NCI-H1105 treated with DMSO at 0.1 percent for 48 hours (cell line): ENCODE measurements at regions not wholly inside any gene's neighbourhood (a gene's known extent, or its start where the extent isn't known, plus 50 kb on each side); places are given as distances from the start of the nearest gene placed in this dataset.
"Not testable (repeated sequence)": the region's sequence is repeated elsewhere in the genome, so short reads cannot be mapped to it uniquely, and the experiment has no call there.

ENCODE experiments used
- DNase-seq: peaks from one replicate; lab custom pipeline; 2025; lab: John Stamatoyannopoulos, UW

DNA sequence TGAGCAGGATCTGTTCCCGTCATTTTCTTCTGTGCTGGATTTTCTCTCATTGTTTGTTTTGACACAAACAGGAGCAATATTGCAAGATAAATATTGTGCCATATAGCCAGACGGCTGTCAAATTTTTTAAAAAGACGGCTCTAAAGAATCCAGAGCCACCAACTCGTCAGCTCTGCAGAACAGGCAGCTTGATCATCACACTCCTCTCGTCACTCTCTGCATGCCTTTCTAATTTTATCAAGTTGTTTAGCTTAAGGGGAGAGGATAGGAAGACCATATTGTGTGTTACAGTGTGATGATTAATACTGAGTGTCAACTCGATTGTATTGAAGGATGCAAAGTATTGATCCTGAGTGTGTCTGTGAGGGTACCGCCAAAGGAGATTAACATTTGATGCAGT is 562.8 kb downstream of the GALC start:
- DNase-seq = no peak

GRCh38 chr14:87419925-87420324 is 573.1 kb downstream of the GALC start:
- no peak for DNase-seq

DNA sequence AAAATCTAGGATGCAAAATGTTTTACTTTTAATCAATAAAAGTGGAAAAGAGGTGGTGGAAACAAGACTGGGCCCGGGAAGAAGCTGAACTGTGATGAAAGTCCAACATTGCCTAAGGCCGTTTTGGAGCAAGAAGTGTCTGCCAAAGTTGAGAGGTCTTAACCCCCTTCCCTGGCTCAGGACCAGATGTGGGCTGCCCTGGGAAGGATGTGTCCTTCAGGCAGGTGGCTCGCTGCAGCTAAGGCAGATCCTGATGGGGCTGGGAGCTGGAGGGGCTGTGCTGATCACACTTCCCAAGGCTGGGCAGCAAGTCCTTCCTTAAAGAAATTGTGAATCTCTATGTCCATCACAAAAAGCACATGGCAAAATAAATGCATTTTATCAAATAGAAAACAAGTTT is 581.6 kb downstream of the GALC start:
- DNase-seq = no peak

DNA sequence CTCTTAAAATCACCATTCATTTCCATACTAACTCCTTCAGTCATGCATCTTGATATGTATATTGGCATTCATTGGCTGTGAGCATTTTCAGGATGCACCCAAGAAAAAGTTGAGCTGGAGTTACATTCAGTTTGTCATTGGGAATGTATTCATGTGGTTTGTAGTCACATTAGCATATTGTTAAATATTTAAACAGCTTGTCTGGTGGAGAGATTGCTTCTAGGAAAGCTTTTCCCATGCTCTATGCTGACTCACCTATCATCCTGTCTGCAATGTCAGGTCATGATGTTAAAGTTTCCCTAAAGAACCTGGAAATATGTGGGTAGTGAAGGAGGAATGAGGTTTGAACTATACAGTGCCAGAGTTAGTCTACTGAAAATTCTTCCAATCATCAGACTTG is 583.6 kb downstream of the GALC start:
- DNase-seq = no peak

GRCh38 chr14:87407344-87407743 is 585.6 kb downstream of the GALC start:
- no peak for DNase-seq

- DNase-seq = no peak
These were observed 587.4 kb downstream of the GALC start for GRCh38 chr14:87405563-87405962.

DNA sequence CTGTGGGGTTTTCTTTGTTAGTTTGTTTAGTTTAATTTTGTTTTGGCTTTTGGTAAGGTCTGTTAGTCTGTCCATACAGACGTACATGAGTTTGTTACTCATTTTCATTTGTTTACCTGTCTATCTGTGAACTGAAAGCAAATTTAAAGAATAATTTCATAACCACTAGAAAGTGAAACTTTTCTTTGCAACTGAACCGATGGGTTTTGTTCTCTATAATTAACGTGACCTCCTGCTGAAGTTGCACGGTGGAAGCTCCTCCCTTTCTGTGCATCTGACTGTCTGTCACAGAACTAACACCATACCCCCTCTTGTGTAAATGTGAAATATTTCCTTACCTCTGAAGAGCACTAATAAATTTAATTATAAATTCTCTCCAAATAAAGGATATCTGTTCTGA is 595.5 kb downstream of the GALC start:
- DNase-seq = no peak

DNA sequence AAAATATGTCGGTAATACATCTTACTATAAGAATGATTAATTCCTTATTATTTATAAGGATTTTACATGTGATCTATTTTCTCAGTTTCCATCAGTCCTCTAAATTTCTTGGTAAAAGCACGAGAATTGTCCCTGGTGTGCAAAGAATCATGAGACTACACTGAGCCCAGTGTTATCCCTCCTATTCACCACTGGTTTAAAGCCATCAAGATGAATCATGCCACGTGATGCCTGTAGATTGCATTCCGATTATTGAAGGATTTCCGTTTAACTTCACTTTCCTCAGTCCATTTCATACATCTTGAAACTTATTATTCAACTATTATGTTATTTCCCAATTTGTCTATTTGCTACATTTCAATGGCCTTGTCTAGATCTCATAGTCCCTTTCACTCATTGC is 601.9 kb downstream of the GALC start:
- DNase-seq = no peak

DNA sequence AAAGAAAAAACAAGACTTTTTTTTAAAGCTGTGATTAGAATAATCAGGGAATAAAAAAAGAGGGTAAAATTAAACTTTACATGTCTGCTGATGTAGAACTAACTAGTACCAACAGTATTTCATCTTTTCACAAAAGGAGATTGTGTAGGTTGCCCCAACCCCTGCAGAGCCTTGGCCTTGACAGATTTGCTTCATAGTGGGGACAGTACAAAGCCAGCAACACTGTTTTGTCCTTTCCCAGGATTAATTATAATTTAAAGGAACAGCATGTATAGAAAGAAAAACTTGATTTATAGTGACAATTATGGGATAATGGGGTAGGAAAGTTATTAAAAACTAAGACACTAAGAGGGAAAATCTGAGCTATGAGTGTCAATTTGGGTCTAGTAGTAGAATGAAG is 604.0 kb downstream of the GALC start:
- DNase-seq = no peak

- no peak for DNase-seq
These were observed 605.2 kb downstream of the GALC start for GRCh38 chr14:87387806-87388205.

- no peak for DNase-seq
These were observed 606.5 kb downstream of the GALC start for GRCh38 chr14:87386524-87386923.

- DNase-seq = no peak
These were observed 612.9 kb downstream of the GALC start for GRCh38 chr14:87380054-87380453.

DNA sequence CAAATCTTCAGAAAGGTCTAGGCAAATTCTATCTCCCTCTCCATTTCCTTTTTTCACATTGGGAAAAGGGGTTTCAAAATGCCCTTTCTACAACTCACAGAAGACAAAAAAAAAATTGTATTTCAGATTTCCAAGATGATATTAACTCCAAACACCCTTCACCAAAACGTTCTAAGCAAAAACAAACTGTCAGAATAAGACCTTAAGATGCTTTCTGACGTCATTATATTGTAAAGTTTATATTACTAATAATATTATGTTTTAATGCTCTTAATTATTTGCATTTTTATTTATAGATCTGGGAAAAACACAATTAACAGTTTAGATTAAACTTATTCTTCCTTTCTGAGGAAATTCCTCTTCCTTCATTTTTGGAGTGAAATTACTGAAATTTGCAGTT is 624.2 kb downstream of the GALC start:
- DNase-seq = no peak

- DNase-seq = not testable (repeated sequence)
These were observed 632.7 kb downstream of the GALC start for GRCh38 chr14:87360246-87360645.

GRCh38 chr14:87351007-87351406 is 642.0 kb downstream of the GALC start:
- no peak for DNase-seq

DNA sequence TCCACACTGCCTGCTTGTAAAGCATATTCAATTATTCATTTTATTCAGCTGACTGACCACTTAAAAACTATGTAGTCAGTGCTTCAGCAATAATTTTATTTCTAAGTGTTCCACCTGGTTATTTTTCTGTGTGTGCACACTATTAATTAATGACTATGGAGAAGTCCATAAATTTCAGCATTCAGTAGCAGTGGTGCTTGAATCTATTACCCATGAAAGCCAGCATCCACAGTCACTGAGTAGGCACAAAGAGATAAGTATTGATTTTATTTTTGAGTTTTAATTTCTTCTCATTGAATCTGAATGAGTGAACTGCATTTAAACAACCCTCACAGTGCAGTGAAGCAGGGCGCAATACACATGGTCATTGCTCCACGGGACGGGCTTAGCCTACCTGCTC is 643.1 kb downstream of the GALC start:
- peak; percentile 47 for DNase-seq

DNA sequence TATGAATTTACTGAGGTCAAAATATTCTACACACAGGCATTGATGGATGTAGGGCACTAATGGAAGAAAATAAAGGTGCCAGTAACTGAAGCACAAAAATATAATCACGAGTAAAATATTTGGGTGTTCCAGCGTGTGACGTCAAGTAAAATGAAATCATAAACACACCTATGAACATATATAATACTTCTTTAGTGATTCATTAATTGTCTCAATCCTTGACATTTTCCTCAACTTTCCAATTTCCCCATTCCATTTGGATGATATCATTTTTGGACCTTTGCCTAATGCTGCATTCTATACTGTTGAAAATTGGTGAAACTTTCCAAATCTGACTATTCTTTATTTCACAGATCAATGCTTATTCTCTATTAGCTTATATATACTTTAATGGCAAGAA is 649.3 kb downstream of the GALC start:
- no peak for DNase-seq

DNA sequence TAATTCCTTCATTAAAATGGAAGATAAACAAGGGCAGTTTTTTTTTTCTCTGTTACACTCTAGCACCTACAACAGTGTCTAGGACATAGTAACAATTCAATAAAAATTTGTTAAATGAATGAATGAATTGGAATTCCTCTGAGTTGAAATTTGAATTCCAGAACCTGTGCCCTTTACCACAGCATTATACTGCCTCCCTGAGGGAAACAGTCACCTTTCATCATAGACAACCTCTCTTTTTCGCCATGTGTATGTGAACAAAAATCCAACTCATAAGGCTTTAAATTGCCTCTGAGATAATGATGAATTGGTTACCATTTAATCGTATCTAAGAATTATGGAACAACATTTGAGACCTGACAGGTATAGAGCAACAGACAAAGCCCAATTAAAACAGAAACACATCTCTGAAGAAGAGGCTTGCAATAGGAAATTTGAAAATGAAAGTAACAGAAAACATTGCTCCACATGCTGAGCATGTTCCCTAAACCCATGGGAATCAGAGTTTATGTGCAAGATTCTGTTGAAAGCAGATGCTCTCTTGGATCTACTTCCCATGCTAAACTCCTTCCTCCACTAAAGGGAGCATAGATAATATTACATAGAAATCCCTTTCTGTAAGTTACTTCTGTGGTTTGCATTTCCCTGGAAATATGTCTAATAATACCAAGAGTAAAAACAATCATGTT is 657.8 kb downstream of the GALC start:
- DNase-seq = no peak

- DNase-seq = no peak
These were observed 661.0 kb downstream of the GALC start for GRCh38 chr14:87331991-87332390.

GRCh38 chr14:87325741-87326140 is 667.2 kb downstream of the GALC start:
- peak; percentile 100 for DNase-seq

GRCh38 chr14:87323191-87323590 is 669.8 kb downstream of the GALC start:
- no peak for DNase-seq

GRCh38 chr14:87321548-87321947 is 671.4 kb downstream of the GALC start:
- no peak for DNase-seq

DNA sequence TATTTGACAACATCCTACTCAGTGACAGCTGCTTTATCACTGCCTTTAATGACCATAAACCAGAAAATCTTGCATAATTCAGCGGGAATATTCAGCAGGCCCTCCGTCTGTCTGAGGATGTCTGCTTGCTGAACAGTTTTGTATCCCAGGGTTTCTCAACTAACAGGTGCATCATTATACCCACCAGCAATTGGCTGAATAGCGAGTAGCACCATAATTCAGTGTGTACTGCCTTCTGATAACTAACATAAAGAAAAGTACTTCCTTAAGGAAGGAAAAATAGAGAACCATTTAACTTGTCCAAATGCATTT is 680.1 kb downstream of the GALC start:
- DNase-seq = no peak

GRCh38 chr14:87312169-87312893 is 680.7 kb downstream of the GALC start:
- DNase-seq = no peak
